ENCODE measurements at regions not wholly inside any gene's neighbourhood (a gene's known extent, or its start where the extent isn't known, plus 50 kb on each side); places are given as distances from the start of the nearest gene placed in this dataset.

DNA sequence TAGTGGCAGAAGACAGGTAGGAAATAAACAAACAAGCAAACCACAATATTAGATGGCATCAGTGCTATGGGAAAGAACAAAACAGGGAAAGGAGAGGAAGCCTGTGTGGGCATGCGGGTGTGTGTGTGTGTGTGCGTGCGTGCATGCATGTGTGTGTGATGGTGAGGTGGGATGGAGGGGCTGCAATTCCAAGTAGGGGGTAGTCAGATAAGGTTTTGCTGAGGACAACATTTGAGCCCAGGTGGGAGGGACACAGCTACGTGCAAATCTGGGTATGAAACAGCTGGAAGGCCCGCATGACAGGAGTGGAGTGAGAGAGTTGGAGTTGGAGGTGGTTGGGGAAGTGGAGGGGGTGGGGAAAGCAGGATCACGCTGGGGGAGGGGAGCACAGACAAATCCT lies 121.0 kb upstream of the PARD3 start:
- TF ChIP-seq, protein P1, sequence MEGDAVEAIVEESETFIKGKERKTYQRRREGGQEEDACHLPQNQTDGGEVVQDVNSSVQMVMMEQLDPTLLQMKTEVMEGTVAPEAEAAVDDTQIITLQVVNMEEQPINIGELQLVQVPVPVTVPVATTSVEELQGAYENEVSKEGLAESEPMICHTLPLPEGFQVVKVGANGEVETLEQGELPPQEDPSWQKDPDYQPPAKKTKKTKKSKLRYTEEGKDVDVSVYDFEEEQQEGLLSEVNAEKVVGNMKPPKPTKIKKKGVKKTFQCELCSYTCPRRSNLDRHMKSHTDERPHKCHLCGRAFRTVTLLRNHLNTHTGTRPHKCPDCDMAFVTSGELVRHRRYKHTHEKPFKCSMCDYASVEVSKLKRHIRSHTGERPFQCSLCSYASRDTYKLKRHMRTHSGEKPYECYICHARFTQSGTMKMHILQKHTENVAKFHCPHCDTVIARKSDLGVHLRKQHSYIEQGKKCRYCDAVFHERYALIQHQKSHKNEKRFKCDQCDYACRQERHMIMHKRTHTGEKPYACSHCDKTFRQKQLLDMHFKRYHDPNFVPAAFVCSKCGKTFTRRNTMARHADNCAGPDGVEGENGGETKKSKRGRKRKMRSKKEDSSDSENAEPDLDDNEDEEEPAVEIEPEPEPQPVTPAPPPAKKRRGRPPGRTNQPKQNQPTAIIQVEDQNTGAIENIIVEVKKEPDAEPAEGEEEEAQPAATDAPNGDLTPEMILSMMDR (IDR thresholded peaks at IDR 0.05; ENCODE audit: insufficient read depth, low read length) = no peak
- TF ChIP-seq SPI1 (IDR thresholded peaks at IDR 0.05; ENCODE audit: borderline replicate concordance, low read depth) = no peak
- TF ChIP-seq POLR2AphosphoS5 (IDR thresholded peaks at IDR 0.05; ENCODE audit: low read depth) = no peak
- TF ChIP-seq, protein P2, sequence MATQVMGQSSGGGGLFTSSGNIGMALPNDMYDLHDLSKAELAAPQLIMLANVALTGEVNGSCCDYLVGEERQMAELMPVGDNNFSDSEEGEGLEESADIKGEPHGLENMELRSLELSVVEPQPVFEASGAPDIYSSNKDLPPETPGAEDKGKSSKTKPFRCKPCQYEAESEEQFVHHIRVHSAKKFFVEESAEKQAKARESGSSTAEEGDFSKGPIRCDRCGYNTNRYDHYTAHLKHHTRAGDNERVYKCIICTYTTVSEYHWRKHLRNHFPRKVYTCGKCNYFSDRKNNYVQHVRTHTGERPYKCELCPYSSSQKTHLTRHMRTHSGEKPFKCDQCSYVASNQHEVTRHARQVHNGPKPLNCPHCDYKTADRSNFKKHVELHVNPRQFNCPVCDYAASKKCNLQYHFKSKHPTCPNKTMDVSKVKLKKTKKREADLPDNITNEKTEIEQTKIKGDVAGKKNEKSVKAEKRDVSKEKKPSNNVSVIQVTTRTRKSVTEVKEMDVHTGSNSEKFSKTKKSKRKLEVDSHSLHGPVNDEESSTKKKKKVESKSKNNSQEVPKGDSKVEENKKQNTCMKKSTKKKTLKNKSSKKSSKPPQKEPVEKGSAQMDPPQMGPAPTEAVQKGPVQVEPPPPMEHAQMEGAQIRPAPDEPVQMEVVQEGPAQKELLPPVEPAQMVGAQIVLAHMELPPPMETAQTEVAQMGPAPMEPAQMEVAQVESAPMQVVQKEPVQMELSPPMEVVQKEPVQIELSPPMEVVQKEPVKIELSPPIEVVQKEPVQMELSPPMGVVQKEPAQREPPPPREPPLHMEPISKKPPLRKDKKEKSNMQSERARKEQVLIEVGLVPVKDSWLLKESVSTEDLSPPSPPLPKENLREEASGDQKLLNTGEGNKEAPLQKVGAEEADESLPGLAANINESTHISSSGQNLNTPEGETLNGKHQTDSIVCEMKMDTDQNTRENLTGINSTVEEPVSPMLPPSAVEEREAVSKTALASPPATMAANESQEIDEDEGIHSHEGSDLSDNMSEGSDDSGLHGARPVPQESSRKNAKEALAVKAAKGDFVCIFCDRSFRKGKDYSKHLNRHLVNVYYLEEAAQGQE (IDR thresholded peaks at IDR 0.05; ENCODE audit: insufficient replicate concordance, low read depth) = no peak

All from HL-60 (cell line).